Panc1 (cell line): ENCODE measurements at regions not wholly inside any gene's neighbourhood (a gene's known extent, or its start where the extent isn't known, plus 50 kb on each side); places are given as distances from the start of the nearest gene placed in this dataset.

Experiments used
- ATAC-seq: fragments of 200-7000 bp; cut with Tn5 transposase; 2 replicates; pipeline ENCODE4 v1.9.1; 2020; ENCODE audit warnings: mild to moderate bottlenecking, moderate library complexity
- BruUV-seq: library from RNA; stranded (reverse); fragments of 400-500 nt; replicated peaks from 2 replicates; lab custom pipeline; 2021; lab: Mats Ljungman, UMichigan
- CTCF ChIA-PET: fragments of 300-600 bp; sonication (Branson Sonifier 250); formaldehyde crosslinking; loops from one replicate; lab custom pipeline; 2022; ENCODE audit warnings: antibody characterized with exemption; lab: Charles Lee
- POLR2A ChIA-PET: fragments of 300-600 bp; sonication (Branson Sonifier 250); formaldehyde crosslinking; loops from one replicate; lab custom pipeline; 2022; ENCODE audit warnings: antibody characterized with exemption; lab: Charles Lee
- DNase-seq: peaks from one replicate; pipeline ENCODE4 v3.0.0-alpha.2; 2010; ENCODE audit warnings: low read depth, low spot score
- H3K27ac ChIP-seq: 2 replicates; pipeline ENCODE4 v1.5.1; 2011; ENCODE audit warnings: mild to moderate bottlenecking, low read length, inconsistent platforms
- H3K27me3 ChIP-seq: fragments of 200-500 bp; sonication (Bioruptor generic); 2 replicates; pipeline ENCODE4 v1.6.0; 2014; ENCODE audit warnings: low read length, inconsistent platforms; ENCODE audit not compliant: control insufficient read depth, insufficient read depth
- H3K36me3 ChIP-seq: fragments of 200-500 bp; sonication (Bioruptor generic); 2 replicates; pipeline ENCODE4 v1.5.1; 2014; ENCODE audit warnings: inconsistent platforms, mild to moderate bottlenecking, low read length, moderate library complexity; ENCODE audit not compliant: control insufficient read depth, insufficient read depth
- H3K4me1 ChIP-seq: 2 replicates; pipeline ENCODE4 v1.5.1; 2011; ENCODE audit warnings: inconsistent platforms, mild to moderate bottlenecking, low read length, moderate library complexity; ENCODE audit not compliant: control insufficient read depth, insufficient read depth
- H3K4me3 ChIP-seq, 2 experiments: 2 replicates each; pipeline ENCODE4 v1.5.1; 2011 to 2012; ENCODE audit warnings: low read depth in 2 of 2, low read length in 2 of 2, mild to moderate bottlenecking in 2 of 2, inconsistent platforms in 1 of 2, moderate library complexity in 1 of 2
- H3K9me3 ChIP-seq: fragments of 200-500 bp; sonication (Bioruptor generic); 2 replicates; pipeline ENCODE4 v1.5.1; 2014; ENCODE audit warnings: low read depth, mild to moderate bottlenecking, inconsistent platforms, low read length, moderate library complexity; ENCODE audit not compliant: control insufficient read depth, insufficient read depth
- POLR2AphosphoS5 ChIP-seq: IDR thresholded peaks from 2 replicates; pipeline ENCODE4 v1.6.1; 2012; ENCODE audit warnings: mild to moderate bottlenecking, low read depth, low read length, moderate library complexity
- SIN3A ChIP-seq: IDR thresholded peaks from 2 replicates; pipeline ENCODE4 v1.6.1; 2012; ENCODE audit warnings: low read depth, mild to moderate bottlenecking, low read length, moderate library complexity, borderline replicate concordance; ENCODE audit not compliant: insufficient read depth
- TCF7L2 ChIP-seq: IDR thresholded peaks from 2 replicates; pipeline ENCODE4 v1.6.1; 2011; ENCODE audit warnings: mild to moderate bottlenecking, low read depth, low read length, inconsistent platforms
- in situ Hi-C: cut with HindIII; loops from 2 replicates; pipeline ENCODE4 v1.10.0; 2016; ENCODE audit warnings: low sequenced_read_pairs, low pct_unique_long_range_greater_than_20kb
- intact Hi-C: fragments of 100-400 bp; cut with micrococcal nuclease; formaldehyde crosslinking; loops from one replicate; pipeline ENCODE4 v1.10.0; 2022; ENCODE audit not compliant: unreplicated experiment
- TF ChIP-seq, protein P1 (sequence below), 2 experiments: IDR thresholded peaks; 2 replicates each; pipeline ENCODE4 v1.6.1; 2011 to 2012; ENCODE audit warnings: low read depth in 2 of 2, control low read depth in 1 of 2, low read length in 1 of 2, mild to moderate bottlenecking in 1 of 2, moderate library complexity in 1 of 2; ENCODE audit not compliant: insufficient read depth in 1 of 2
- TF ChIP-seq, protein P2 (sequence below): fragments of 450-650 bp; IDR thresholded peaks from 2 replicates; pipeline ENCODE4 v1.5.1; 2017; ENCODE audit warnings: mild to moderate bottlenecking

DNA sequence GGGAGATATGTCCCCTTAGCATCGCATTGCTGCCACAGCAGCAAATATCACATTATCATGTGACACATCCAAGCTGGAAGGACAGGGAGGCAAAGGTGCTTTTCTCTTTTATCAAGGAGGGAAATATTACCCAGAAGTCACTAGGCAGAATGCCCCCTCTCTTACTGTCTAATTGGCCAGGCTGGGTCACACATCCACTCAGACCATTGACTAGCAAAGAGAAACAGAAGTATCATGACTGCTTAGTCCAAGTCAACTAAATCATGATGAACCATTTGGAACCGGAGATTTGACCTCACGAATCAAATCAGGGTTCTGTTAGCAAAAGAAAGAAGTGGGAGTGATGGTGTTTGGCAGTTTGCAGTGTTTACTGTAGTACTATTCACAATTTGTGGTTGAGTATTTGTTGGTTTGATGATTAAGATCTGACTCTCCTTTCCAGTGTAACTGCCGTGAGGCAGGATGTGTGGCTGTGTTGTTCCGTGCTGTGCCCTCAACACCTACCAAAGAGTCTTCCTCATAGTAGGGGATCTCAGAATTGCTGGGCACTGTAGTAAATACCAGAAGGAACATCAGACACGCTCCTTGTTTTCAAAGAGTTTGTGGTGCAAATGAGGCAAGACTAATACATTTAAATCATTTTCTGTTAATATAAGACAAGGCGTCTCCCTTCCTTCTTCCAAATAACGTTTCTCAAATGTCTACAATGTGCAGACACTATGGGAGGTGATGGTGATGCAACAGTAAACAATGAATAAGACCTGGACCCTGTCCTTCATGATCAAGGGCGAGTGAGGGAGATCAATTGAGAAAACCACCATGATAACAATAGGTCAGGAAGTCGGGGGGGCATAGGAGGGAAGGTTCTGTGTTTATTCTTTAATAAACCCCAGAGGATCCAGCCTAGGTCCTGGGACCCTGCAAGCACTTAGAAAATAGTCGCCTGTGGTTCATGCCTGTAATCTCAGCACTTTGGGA, 194.4 kb upstream of the CRY1 start:
- no peak for TF ChIP-seq SIN3A
- TF ChIP-seq, protein P1, sequence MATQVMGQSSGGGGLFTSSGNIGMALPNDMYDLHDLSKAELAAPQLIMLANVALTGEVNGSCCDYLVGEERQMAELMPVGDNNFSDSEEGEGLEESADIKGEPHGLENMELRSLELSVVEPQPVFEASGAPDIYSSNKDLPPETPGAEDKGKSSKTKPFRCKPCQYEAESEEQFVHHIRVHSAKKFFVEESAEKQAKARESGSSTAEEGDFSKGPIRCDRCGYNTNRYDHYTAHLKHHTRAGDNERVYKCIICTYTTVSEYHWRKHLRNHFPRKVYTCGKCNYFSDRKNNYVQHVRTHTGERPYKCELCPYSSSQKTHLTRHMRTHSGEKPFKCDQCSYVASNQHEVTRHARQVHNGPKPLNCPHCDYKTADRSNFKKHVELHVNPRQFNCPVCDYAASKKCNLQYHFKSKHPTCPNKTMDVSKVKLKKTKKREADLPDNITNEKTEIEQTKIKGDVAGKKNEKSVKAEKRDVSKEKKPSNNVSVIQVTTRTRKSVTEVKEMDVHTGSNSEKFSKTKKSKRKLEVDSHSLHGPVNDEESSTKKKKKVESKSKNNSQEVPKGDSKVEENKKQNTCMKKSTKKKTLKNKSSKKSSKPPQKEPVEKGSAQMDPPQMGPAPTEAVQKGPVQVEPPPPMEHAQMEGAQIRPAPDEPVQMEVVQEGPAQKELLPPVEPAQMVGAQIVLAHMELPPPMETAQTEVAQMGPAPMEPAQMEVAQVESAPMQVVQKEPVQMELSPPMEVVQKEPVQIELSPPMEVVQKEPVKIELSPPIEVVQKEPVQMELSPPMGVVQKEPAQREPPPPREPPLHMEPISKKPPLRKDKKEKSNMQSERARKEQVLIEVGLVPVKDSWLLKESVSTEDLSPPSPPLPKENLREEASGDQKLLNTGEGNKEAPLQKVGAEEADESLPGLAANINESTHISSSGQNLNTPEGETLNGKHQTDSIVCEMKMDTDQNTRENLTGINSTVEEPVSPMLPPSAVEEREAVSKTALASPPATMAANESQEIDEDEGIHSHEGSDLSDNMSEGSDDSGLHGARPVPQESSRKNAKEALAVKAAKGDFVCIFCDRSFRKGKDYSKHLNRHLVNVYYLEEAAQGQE (IDR thresholded peaks at IDR 0.05; ENCODE audit: insufficient read depth in 1 of 2, low read depth in 2 of 2, low read length in 1 of 2), result no peak
- TF ChIP-seq, protein P2, sequence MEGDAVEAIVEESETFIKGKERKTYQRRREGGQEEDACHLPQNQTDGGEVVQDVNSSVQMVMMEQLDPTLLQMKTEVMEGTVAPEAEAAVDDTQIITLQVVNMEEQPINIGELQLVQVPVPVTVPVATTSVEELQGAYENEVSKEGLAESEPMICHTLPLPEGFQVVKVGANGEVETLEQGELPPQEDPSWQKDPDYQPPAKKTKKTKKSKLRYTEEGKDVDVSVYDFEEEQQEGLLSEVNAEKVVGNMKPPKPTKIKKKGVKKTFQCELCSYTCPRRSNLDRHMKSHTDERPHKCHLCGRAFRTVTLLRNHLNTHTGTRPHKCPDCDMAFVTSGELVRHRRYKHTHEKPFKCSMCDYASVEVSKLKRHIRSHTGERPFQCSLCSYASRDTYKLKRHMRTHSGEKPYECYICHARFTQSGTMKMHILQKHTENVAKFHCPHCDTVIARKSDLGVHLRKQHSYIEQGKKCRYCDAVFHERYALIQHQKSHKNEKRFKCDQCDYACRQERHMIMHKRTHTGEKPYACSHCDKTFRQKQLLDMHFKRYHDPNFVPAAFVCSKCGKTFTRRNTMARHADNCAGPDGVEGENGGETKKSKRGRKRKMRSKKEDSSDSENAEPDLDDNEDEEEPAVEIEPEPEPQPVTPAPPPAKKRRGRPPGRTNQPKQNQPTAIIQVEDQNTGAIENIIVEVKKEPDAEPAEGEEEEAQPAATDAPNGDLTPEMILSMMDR, result no peak
- ChIA-PET POLR2A (no interaction called here), CTCF (no interaction called here)
- intact Hi-C loops, result no loop called here
- in situ Hi-C loops, result no loop called here
- no peaks in the 10 kb centered on the region for H3K9me3 ChIP-seq
- BruUV-seq, result no TSS peak
- peak; percentile 53 for ATAC-seq
- no peak for DNase-seq
- H3K27me3 ChIP-seq, result no peaks in the 10 kb centered on the region; the same call in 1 of the 2 replicates
- H3K4me1 ChIP-seq, result no peaks in the 10 kb centered on the region
- no peaks in the 10 kb centered on the region for H3K36me3 ChIP-seq
- no peak overlapping the region for H3K27ac ChIP-seq
- no peak overlapping the region for H3K4me3 ChIP-seq

DNA sequence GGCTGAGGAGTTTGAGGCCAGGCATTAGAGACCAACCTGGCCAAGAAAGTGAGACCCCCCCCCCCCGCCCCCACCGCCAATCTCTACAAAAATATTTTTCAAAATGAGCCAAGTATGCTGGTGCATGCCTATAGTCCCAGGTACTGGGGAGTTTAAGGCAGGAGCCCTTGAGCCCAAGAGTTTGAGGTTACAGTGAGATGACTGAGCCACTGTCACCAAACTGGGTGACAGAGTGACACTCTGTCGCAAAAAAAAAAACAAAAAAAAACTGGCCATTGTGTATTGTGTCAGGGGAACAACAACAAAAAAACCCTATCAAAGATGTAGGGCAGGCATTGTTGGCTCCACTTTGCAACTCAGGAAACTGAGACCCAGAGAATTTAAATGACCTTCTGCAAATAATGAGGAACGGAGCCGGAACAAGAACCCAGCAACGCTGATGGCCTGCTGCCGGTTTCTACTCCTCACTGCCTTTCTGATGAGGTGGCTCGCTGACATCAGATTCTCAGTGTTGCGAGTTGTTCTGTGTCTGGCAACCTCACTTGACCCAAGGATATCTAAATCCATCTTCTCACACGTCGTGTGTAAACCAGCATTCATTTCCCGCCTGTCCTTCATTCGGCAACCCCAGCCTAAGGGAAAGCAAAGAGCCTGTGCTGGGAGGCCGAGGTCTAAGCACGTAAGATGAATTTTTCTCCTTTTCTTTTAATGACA, 195.2 kb upstream of the CRY1 start:
- no peak for ATAC-seq
- DNase-seq, result no peak
- CTCF ChIA-PET, result no interaction called here
- no peaks in the 10 kb centered on the region for H3K36me3 ChIP-seq
- TF ChIP-seq POLR2AphosphoS5 (no peak), SIN3A (no peak), TCF7L2 (no peak)
- TF ChIP-seq, protein P1 (IDR thresholded peaks at IDR 0.05; ENCODE audit: insufficient read depth in 1 of 2, low read depth in 2 of 2, low read length in 1 of 2), result no peak
- TF ChIP-seq, protein P2, result no peak
- H3K4me3 ChIP-seq, result no peak overlapping the region
- no TSS peak for BruUV-seq
- no peak overlapping the region for H3K27ac ChIP-seq
- in situ Hi-C loops, result no loop called here
- no peaks in the 10 kb centered on the region; the same call in 1 of the 2 replicates for H3K27me3 ChIP-seq
- no peaks in the 10 kb centered on the region for H3K4me1 ChIP-seq
- POLR2A ChIA-PET, result no interaction called here
- no peaks in the 10 kb centered on the region for H3K9me3 ChIP-seq
- intact Hi-C loops, result no loop called here
